Smooth muscle cell (in vitro differentiated cells): ENCODE measurements at regions not wholly inside any gene's neighbourhood (a gene's known extent, or its start where the extent isn't known, plus 50 kb on each side); places are given as distances from the start of the nearest gene placed in this dataset.
A peak's percentile ranks its signal among the peaks of the same experiment; 100 is the strongest.

Experiments
- DNase-seq: peaks from one replicate; lab custom pipeline; 2025; ENCODE audit not compliant: unreplicated experiment; lab: John Stamatoyannopoulos, UW
- H2AFZ ChIP-seq: fragments of 200-600 bp; sonication (generic); 2 replicates; pipeline ENCODE4 v1.6.0; 2016; ENCODE audit warnings: antibody characterized with exemption, low read depth, mild to moderate bottlenecking
- H3F3A ChIP-seq: fragments of 200-600 bp; sonication (generic); 2 replicates; pipeline ENCODE4 v1.6.0; 2017; ENCODE audit warnings: antibody characterized with exemption, low read depth
- H3K27ac ChIP-seq: fragments of 200-600 bp; sonication (generic); 2 replicates; pipeline ENCODE4 v1.5.1; 2016; ENCODE audit warnings: low read depth, mild to moderate bottlenecking
- H3K27me3 ChIP-seq: fragments of 200-600 bp; sonication (generic); 2 replicates; pipeline ENCODE4 v1.6.1; 2016; ENCODE audit warnings: low read depth, mild to moderate bottlenecking
- H3K36me3 ChIP-seq: fragments of 200-600 bp; sonication (generic); 2 replicates; pipeline ENCODE4 v1.5.1; 2016; ENCODE audit warnings: low read depth
- H3K4me1 ChIP-seq: fragments of 200-600 bp; sonication (generic); 2 replicates; pipeline ENCODE4 v1.5.1; 2016; ENCODE audit warnings: low read depth
- H3K4me2 ChIP-seq: fragments of 200-600 bp; sonication (generic); 2 replicates; pipeline ENCODE4 v1.6.0; 2016; ENCODE audit warnings: mild to moderate bottlenecking
- H3K4me3 ChIP-seq: fragments of 200-600 bp; sonication (generic); 2 replicates; pipeline ENCODE4 v1.5.1; 2016; ENCODE audit warnings: mild to moderate bottlenecking
- H3K79me2 ChIP-seq: fragments of 200-600 bp; sonication (generic); 2 replicates; pipeline ENCODE4 v1.6.0; 2016; ENCODE audit warnings: low read depth, mild to moderate bottlenecking
- H3K9ac ChIP-seq: fragments of 200-600 bp; sonication (generic); 2 replicates; pipeline ENCODE4 v1.6.0; 2016; ENCODE audit warnings: low read depth
- H3K9me3 ChIP-seq: fragments of 200-600 bp; sonication (generic); replicated peaks from 2 replicates; pipeline ENCODE4 v1.5.1; 2016; ENCODE audit warnings: low read depth
- H4K20me1 ChIP-seq: fragments of 200-600 bp; sonication (generic); 2 replicates; pipeline ENCODE4 v1.6.0; 2016; ENCODE audit warnings: low read depth
- CTCF ChIP-seq: fragments of 200-600 bp; sonication (generic); IDR thresholded peaks from 2 replicates; pipeline ENCODE4 v1.5.1; 2017; ENCODE audit warnings: borderline replicate concordance, mild to moderate bottlenecking, antibody characterized with exemption; ENCODE audit not compliant: insufficient read depth, poor library complexity, severe bottlenecking
- WGBS: methylation state at CpG from one replicate; pipeline ENCODE4 v1.1.7; 2016; ENCODE audit warnings: low lambda C conversion rate; 5-methylcytosine and 5-hydroxymethylcytosine counted together

- H3K79me2 ChIP-seq = no peaks in the 10 kb centered on the region
- H3K27ac ChIP-seq = no peak overlapping the region
- no peak for DNase-seq
- H3K36me3 ChIP-seq = no peaks in the 10 kb centered on the region
- H3K4me1 ChIP-seq = peaks cover 19% of the 10 kb centered on the region
- no peaks in the 10 kb centered on the region for H3K27me3 ChIP-seq
- no peak overlapping the region for H3K9ac ChIP-seq
- H2AFZ ChIP-seq = no peak overlapping the region
- no peak for TF ChIP-seq CTCF
- H3F3A ChIP-seq = no peaks in the 10 kb centered on the region
- H3K4me3 ChIP-seq = no peak overlapping the region
- H3K4me2 ChIP-seq = no peak overlapping the region
- H4K20me1 ChIP-seq = no peaks in the 10 kb centered on the region
- H3K9me3 ChIP-seq = no peaks in the 10 kb centered on the region
- WGBS = 89% methylated on average over 1 of the region's 1 CpG
These were observed 188.9 kb upstream of the TNP1 start for GRCh38 chr2:217048730-217049129.

- no peaks in the 10 kb centered on the region for H3F3A ChIP-seq
- no peaks in the 10 kb centered on the region for H4K20me1 ChIP-seq
- H3K27ac ChIP-seq = peak overlapping the region; percentile 1
- peak overlapping the region; percentile 72 for H2AFZ ChIP-seq
- H3K9ac ChIP-seq = no peak overlapping the region
- H3K4me2 ChIP-seq = peak overlapping the region; percentile 49
- TF ChIP-seq CTCF = no peak
- WGBS = 83% methylated on average over 1 of the region's 1 CpG
- DNase-seq = no peak
- no peaks in the 10 kb centered on the region for H3K9me3 ChIP-seq
- no peaks in the 10 kb centered on the region for H3K36me3 ChIP-seq
- H3K4me3 ChIP-seq = no peak overlapping the region
- H3K79me2 ChIP-seq = no peaks in the 10 kb centered on the region
- H3K27me3 ChIP-seq = no peaks in the 10 kb centered on the region
- peaks cover 19% of the 10 kb centered on the region for H3K4me1 ChIP-seq
These were observed 187.8 kb upstream of the TNP1 start for GRCh38 chr2:217047631-217048030.

- Histone ChIP-seq H3F3A (no peaks in the 10 kb centered on the region), H3K4me3 (no peak overlapping the region), H4K20me1 (no peaks in the 10 kb centered on the region), H3K79me2 (no peaks in the 10 kb centered on the region), H3K27ac (peak overlapping the region; percentile 1), H3K9me3 (no peaks in the 10 kb centered on the region), H3K4me1 (peaks cover 19% of the 10 kb centered on the region), H2AFZ (no peak overlapping the region), H3K9ac (no peak overlapping the region), H3K36me3 (no peaks in the 10 kb centered on the region), H3K27me3 (no peaks in the 10 kb centered on the region), H3K4me2 (no peak overlapping the region)
- TF ChIP-seq CTCF = no peak
- WGBS = 67% methylated on average over 3 of the region's 3 CpGs
- no peak for DNase-seq
These were observed 187.3 kb upstream of the TNP1 start for GRCh38 chr2:217047209-217047608.

GRCh38 chr2:217045700-217046475 lies 186.0 kb upstream of the TNP1 start:
- H3K9me3 ChIP-seq = no peaks in the 10 kb centered on the region
- no peak overlapping the region for H3K27ac ChIP-seq
- H3K4me1 ChIP-seq = peaks cover 19% of the 10 kb centered on the region
- H3K9ac ChIP-seq = no peak overlapping the region
- no peak for DNase-seq
- H3K27me3 ChIP-seq = no peaks in the 10 kb centered on the region
- no peak overlapping the region for H3K4me2 ChIP-seq
- H3F3A ChIP-seq = no peaks in the 10 kb centered on the region
- 88% methylated on average over 7 of the region's 7 CpGs for WGBS
- H2AFZ ChIP-seq = no peak overlapping the region
- no peak for TF ChIP-seq CTCF
- H3K79me2 ChIP-seq = no peaks in the 10 kb centered on the region
- H4K20me1 ChIP-seq = no peaks in the 10 kb centered on the region
- H3K4me3 ChIP-seq = no peak overlapping the region
- no peaks in the 10 kb centered on the region for H3K36me3 ChIP-seq
